ENCODE measurements at regions not wholly inside any gene's neighbourhood (a gene's known extent, or its start where the extent isn't known, plus 50 kb on each side); places are given as distances from the start of the nearest gene placed in this dataset.

GRCh38 chr10:23754941-23755340 lies 316.1 kb downstream of the OTUD1 start:
- ChIA-PET POLR2A (ENCODE audit: partially characterized antibody) (interaction anchor here (0.6 kb wide), 1 partner anchor 759 kb away, joined by 3 read pairs; no protein-coding TSS in a partner anchor), CTCF (ENCODE audit: partially characterized antibody) (interaction anchor here (1.1 kb wide), 1 partner anchor 863 kb away, joined by 3 read pairs; no protein-coding TSS in a partner anchor)
- Histone ChIP-seq H2AFZ (ENCODE audit: low read length) (no peak overlapping the region), H3K27me3 (replicated peaks in 1 of 4; ENCODE audit: control insufficient read depth in 3 of 4, extremely low read depth in 1 of 4, insufficient read depth in 3 of 4, low read length in 3 of 4) (no peaks in the 10 kb centered on the region), H3K56ac (replicated peaks; ENCODE audit: insufficient read length, low read depth, low read length) (no peak overlapping the region), H4K8ac (ENCODE audit: extremely low read depth, insufficient read depth, low read length) (no peak overlapping the region; the same call in 1 of the 2 replicates), H2BK120ac (replicated peaks; ENCODE audit: low read depth, low read length) (no peak overlapping the region), H4K91ac (replicated peaks; ENCODE audit: insufficient read length, low read length) (no peak overlapping the region), H2BK15ac (ENCODE audit: low read length) (no peak overlapping the region), H3K9ac (replicated peaks in 1 of 4; ENCODE audit: extremely low read depth in 1 of 4, low read depth in 3 of 4, low read length in 3 of 4) (no peak overlapping the region), H2BK5ac (ENCODE audit: low read depth, low read length) (no peak overlapping the region), H2BK20ac (ENCODE audit: low read length) (no peak overlapping the region), H3K4me2 (ENCODE audit: insufficient read depth in 1 of 2, low read depth in 2 of 2, low read length in 2 of 2) (no peak overlapping the region), H3K4me3 (ENCODE audit: extremely low read depth in 1 of 4, insufficient read depth in 2 of 4, low read depth in 3 of 4, low read length in 4 of 4) (no peak overlapping the region), H4K20me1 (replicated peaks in 1 of 2; ENCODE audit: control insufficient read depth in 1 of 2, insufficient read depth in 2 of 2, low read length in 2 of 2) (no peaks in the 10 kb centered on the region), H3K4ac (replicated peaks; ENCODE audit: insufficient read length, low read depth, low read length) (no peak overlapping the region), H4K5ac (ENCODE audit: insufficient read length, low read depth, low read length) (no peak overlapping the region), H3K9me3 (ENCODE audit: insufficient read depth in 2 of 2, low read depth in 1 of 2, low read length in 1 of 2) (no peaks in the 10 kb centered on the region), H2AK5ac (ENCODE audit: low read depth, low read length) (no peak overlapping the region), H3K18ac (ENCODE audit: extremely low read depth, low read length) (no peak overlapping the region), H3K79me2 (ENCODE audit: control insufficient read depth in 1 of 2, insufficient read depth in 2 of 2, low read length in 2 of 2) (no peaks in the 10 kb centered on the region), H2BK12ac (ENCODE audit: low read depth, low read length) (no peak overlapping the region), H3K36me3 (ENCODE audit: control insufficient read depth in 2 of 4, insufficient read depth in 4 of 4, low read length in 3 of 4) (no peaks in the 10 kb centered on the region), H3K23me2 (ENCODE audit: low read depth, low read length) (no peaks in the 10 kb centered on the region), H3K27ac (ENCODE audit: low read depth, low read length) (no peak overlapping the region), H3K14ac (ENCODE audit: insufficient read length) (no peak overlapping the region), H3K4me1 (replicated peaks in 1 of 4; ENCODE audit: control insufficient read depth in 3 of 4, insufficient read depth in 4 of 4, low read length in 3 of 4) (no peaks in the 10 kb centered on the region), H3K79me1 (ENCODE audit: low read depth, low read length) (no peaks in the 10 kb centered on the region), H3K23ac (ENCODE audit: insufficient read length) (no peak overlapping the region)
- DNase-seq (ENCODE audit: low read depth in 1 of 2, low spot score in 2 of 2) (no peak), FAIRE-seq (no peak)
- 86 to 100% methylated on average over 1 to 5 of the region's 5 CpGs for WGBS, 2 experiments (ENCODE audit: extremely low coverage in 1 of 2, insufficient coverage in 1 of 2, insufficient read length in 1 of 2, insufficient replicate concordance in 2 of 2, low coverage in 1 of 2, low lambda C conversion rate in 2 of 2, missing lambda C conversion rate in 1 of 2)
- no peak for TF ChIP-seq POLR2AphosphoS5 (IDR thresholded peaks at IDR 0.05; ENCODE audit: low read depth, low read length)
- TF ChIP-seq E2F6 (IDR thresholded peaks at IDR 0.05): no peak
- no peak for TF ChIP-seq USF2 (IDR thresholded peaks at IDR 0.05; ENCODE audit: low read length)
- TF ChIP-seq NRF1 (IDR thresholded peaks at IDR 0.05; ENCODE audit: low read depth, low read length): no peak
- no peak for TF ChIP-seq NANOG (IDR thresholded peaks at IDR 0.05; ENCODE audit: insufficient read depth, low read depth, low read length, poor library complexity, severe bottlenecking)
- TF ChIP-seq SP2 (IDR thresholded peaks at IDR 0.05; ENCODE audit: low read length): no peak
- no peak for TF ChIP-seq FOSL1 (IDR thresholded peaks at IDR 0.05; ENCODE audit: insufficient read depth, low read depth, low read length)
- no peak for TF ChIP-seq EP300 (IDR thresholded peaks at IDR 0.05; ENCODE audit: borderline replicate concordance in 1 of 2, low read depth in 2 of 2, low read length in 2 of 2)
- no peak for TF ChIP-seq CTBP2 (IDR thresholded peaks at IDR 0.05; ENCODE audit: borderline replicate concordance, insufficient read depth, insufficient read length, low read length)
- TF ChIP-seq GTF2F1 (IDR thresholded peaks at IDR 0.05; ENCODE audit: borderline replicate concordance, low read depth, low read length): no peak
- no peak for TF ChIP-seq RAD21 (IDR thresholded peaks at IDR 0.05 in 1 of 2, conservative IDR thresholded peaks at IDR 0.05 in 1 of 2; ENCODE audit: low read depth in 2 of 2, low read length in 2 of 2)
- no peak for TF ChIP-seq EZH2 (IDR thresholded peaks at IDR 0.05; ENCODE audit: low read depth, low read length, severe bottlenecking)
